NB4 (cell line): ENCODE measurements at regions not wholly inside any gene's neighbourhood (a gene's known extent, or its start where the extent isn't known, plus 50 kb on each side); places are given as distances from the start of the nearest gene placed in this dataset.

ENCODE experiments used
- DNase-seq: peaks from one replicate; pipeline ENCODE4 v3.0.0; 2010; ENCODE audit warnings: low read depth
- H3K4me3 ChIP-seq: one replicate; pipeline ENCODE4 v1.5.1; 2011; ENCODE audit warnings: mild to moderate bottlenecking, low read depth, low read length, moderate library complexity
- CTCF ChIP-seq: IDR thresholded peaks from one replicate; pipeline ENCODE4 v1.5.1; 2012; ENCODE audit warnings: low read depth, low read length
- MAX ChIP-seq: IDR thresholded peaks from 2 replicates; pipeline ENCODE4 v1.6.1; 2011; ENCODE audit warnings: low read depth, low read length
- MYC ChIP-seq: IDR thresholded peaks from 2 replicates; pipeline ENCODE4 v1.6.1; 2011; ENCODE audit warnings: low read depth, low read length
- POLR2A ChIP-seq: IDR thresholded peaks from 2 replicates; pipeline ENCODE4 v1.6.1; 2011; ENCODE audit warnings: mild to moderate bottlenecking; ENCODE audit not compliant: insufficient read length; ENCODE audit errors: extremely low read depth

- peak; percentile 51 for DNase-seq
- H3K4me3 ChIP-seq: no peak overlapping the region
- no peak for TF ChIP-seq POLR2A
- no peak for TF ChIP-seq MAX
- no peak for TF ChIP-seq CTCF
- TF ChIP-seq MYC: no peak
Measured at GRCh38 chr5:17910318-17910717, 276.1 kb downstream of the TAF11L14 start.

GRCh38 chr5:17912794-17913193 is 278.5 kb downstream of the TAF11L14 start:
- TF ChIP-seq MYC (no peak), MAX (no peak), CTCF (no peak), POLR2A (no peak)
- no peak for DNase-seq
- H3K4me3 ChIP-seq: no peak overlapping the region

GRCh38 chr5:17916446-17916845 is 282.2 kb downstream of the TAF11L14 start:
- no peak overlapping the region for H3K4me3 ChIP-seq
- TF ChIP-seq MYC (no peak), CTCF (no peak), MAX (no peak), POLR2A (no peak)
- DNase-seq: no peak

GRCh38 chr5:17917465-17917864 is 283.2 kb downstream of the TAF11L14 start:
- TF ChIP-seq MYC (no peak), CTCF (no peak), POLR2A (no peak), MAX (no peak)
- no peak for DNase-seq
- no peak overlapping the region for H3K4me3 ChIP-seq

- H3K4me3 ChIP-seq: no peak overlapping the region
- TF ChIP-seq MYC (no peak), MAX (no peak), CTCF (no peak), POLR2A (no peak)
- DNase-seq: no peak
Measured at GRCh38 chr5:17918373-17919104, 284.3 kb downstream of the TAF11L14 start.

- H3K4me3 ChIP-seq: no peak overlapping the region
- no peak for TF ChIP-seq CTCF
- no peak for TF ChIP-seq POLR2A
- TF ChIP-seq MAX: no peak
- TF ChIP-seq MYC: no peak
Measured at GRCh38 chr5:17925276-17925675, 291.0 kb downstream of the TAF11L14 start.

More at GRCh38 chr5:17925276-17925675, 291.0 kb downstream of the TAF11L14 start:
- no peak for DNase-seq
